ENCODE measurements at regions not wholly inside any gene's neighbourhood (a gene's known extent, or its start where the extent isn't known, plus 50 kb on each side); places are given as distances from the start of the nearest gene placed in this dataset.

GRCh38 chr2:216274194-216274840 lies 98.0 kb downstream of the MARCHF4 start:
- no peak for TF ChIP-seq REST (IDR thresholded peaks at IDR 0.05; ENCODE audit: insufficient read depth in 1 of 2, low read depth in 2 of 2, low read length in 2 of 2)
- TF ChIP-seq POLR2AphosphoS5 (IDR thresholded peaks at IDR 0.05; ENCODE audit: low read depth, low read length) = no peak
- TF ChIP-seq SIN3A (IDR thresholded peaks at IDR 0.05; ENCODE audit: borderline replicate concordance, insufficient read depth, low read length) = no peak
- no peak for TF ChIP-seq FOXP2 (optimal IDR thresholded peaks at IDR 0.05; ENCODE audit: borderline replicate concordance, extremely low read depth, extremely low read length, insufficient read depth)

All from PFSK-1 (cell line).